ENCODE measurements at regions not wholly inside any gene's neighbourhood (a gene's known extent, or its start where the extent isn't known, plus 50 kb on each side); places are given as distances from the start of the nearest gene placed in this dataset.

GRCh38 chr4:124396333-124396732 is 316.2 kb downstream of the ANKRD50 start:
- no peaks in the 10 kb centered on the region for H3K36me3 ChIP-seq (ENCODE audit: control insufficient read depth in 1 of 2, insufficient read depth in 2 of 2, low read length in 1 of 2)
- no peaks in the 10 kb centered on the region for H3K27me3 ChIP-seq (ENCODE audit: control insufficient read depth in 1 of 2, insufficient read depth in 2 of 2, low read length in 1 of 2)
- H3K4me1 ChIP-seq (ENCODE audit: control insufficient read depth in 1 of 2, insufficient read depth in 2 of 2, low read length in 2 of 2), result no peaks in the 10 kb centered on the region
- intact Hi-C loops (cut with DNase I), result no loop called here
- H3K9me3 ChIP-seq (ENCODE audit: control insufficient read depth, low read length), result no peaks in the 10 kb centered on the region
- ATAC-seq (ENCODE audit: low FRiP score) (no peak), DNase-seq (no peak)
- 91 to 96% methylated on average over 3 of the region's 3 CpGs for WGBS, 2 donors
- no peak overlapping the region for H3K27ac ChIP-seq (ENCODE audit: low read depth in 1 of 2, low read length in 2 of 2)
- H3K4me3 ChIP-seq (ENCODE audit: low read length in 2 of 2), result no peak overlapping the region

GRCh38 chr4:124401606-124402005 is 310.9 kb downstream of the ANKRD50 start:
- Histone ChIP-seq H3K4me1 (ENCODE audit: control insufficient read depth in 1 of 2, insufficient read depth in 2 of 2, low read length in 2 of 2) (no peaks in the 10 kb centered on the region), H3K27ac (ENCODE audit: low read depth in 1 of 2, low read length in 2 of 2) (no peak overlapping the region), H3K4me3 (ENCODE audit: low read length in 2 of 2) (no peak overlapping the region), H3K9me3 (ENCODE audit: control insufficient read depth, low read length) (no peaks in the 10 kb centered on the region), H3K27me3 (ENCODE audit: control insufficient read depth in 1 of 2, insufficient read depth in 2 of 2, low read length in 1 of 2) (no peaks in the 10 kb centered on the region), H3K36me3 (ENCODE audit: control insufficient read depth in 1 of 2, insufficient read depth in 2 of 2, low read length in 1 of 2) (no peaks in the 10 kb centered on the region)
- no peak for ATAC-seq (ENCODE audit: low FRiP score)
- no peak for DNase-seq
- intact Hi-C loops (cut with DNase I), result no loop called here
- WGBS, 2 donors, result 78% methylated on average over 3 of the region's 3 CpGs

- WGBS, 2 donors, result 42 to 44% methylated on average over 4 of the region's 4 CpGs
- no peak for ATAC-seq (ENCODE audit: low FRiP score)
Observed at GRCh38 chr4:124409044-124409443, 303.5 kb downstream of the ANKRD50 start.

GRCh38 chr4:124414276-124415040 is 298.1 kb downstream of the ANKRD50 start:
- H3K4me1 ChIP-seq (ENCODE audit: control insufficient read depth in 1 of 2, insufficient read depth in 2 of 2, low read length in 2 of 2), result no peaks in the 10 kb centered on the region
- H3K9me3 ChIP-seq (ENCODE audit: control insufficient read depth, low read length), result no peaks in the 10 kb centered on the region
- intact Hi-C loops (cut with DNase I), result no loop called here
- ATAC-seq (ENCODE audit: low FRiP score) (no peak), DNase-seq (no peak)
- WGBS, 2 donors, result 92 to 94% methylated on average over 2 of the region's 2 CpGs
- H3K27me3 ChIP-seq (ENCODE audit: control insufficient read depth in 1 of 2, insufficient read depth in 2 of 2, low read length in 1 of 2), result no peaks in the 10 kb centered on the region
- no peak overlapping the region for H3K4me3 ChIP-seq (ENCODE audit: low read length in 2 of 2)
- H3K36me3 ChIP-seq (ENCODE audit: control insufficient read depth in 1 of 2, insufficient read depth in 2 of 2, low read length in 1 of 2), result no peaks in the 10 kb centered on the region
- H3K27ac ChIP-seq (ENCODE audit: low read depth in 1 of 2, low read length in 2 of 2), result no peak overlapping the region

More at GRCh38 chr4:124409044-124409443, 303.5 kb downstream of the ANKRD50 start:
- no peaks in the 10 kb centered on the region for H3K4me1 ChIP-seq (ENCODE audit: control insufficient read depth in 1 of 2, insufficient read depth in 2 of 2, low read length in 2 of 2)
- no peak overlapping the region for H3K4me3 ChIP-seq (ENCODE audit: low read length in 2 of 2)
- H3K36me3 ChIP-seq (ENCODE audit: control insufficient read depth in 1 of 2, insufficient read depth in 2 of 2, low read length in 1 of 2), result no peaks in the 10 kb centered on the region
- no peak for DNase-seq
- H3K9me3 ChIP-seq (ENCODE audit: control insufficient read depth, low read length), result no peaks in the 10 kb centered on the region
- no peak overlapping the region for H3K27ac ChIP-seq (ENCODE audit: low read depth in 1 of 2, low read length in 2 of 2)
- intact Hi-C loops (cut with DNase I), result no loop called here
- no peaks in the 10 kb centered on the region for H3K27me3 ChIP-seq (ENCODE audit: control insufficient read depth in 1 of 2, insufficient read depth in 2 of 2, low read length in 1 of 2)

GRCh38 chr4:124415146-124415545 is 297.4 kb downstream of the ANKRD50 start:
- H3K9me3 ChIP-seq (ENCODE audit: control insufficient read depth, low read length), result no peaks in the 10 kb centered on the region
- DNase-seq (no peak), ATAC-seq (ENCODE audit: low FRiP score) (no peak)
- no peak overlapping the region for H3K27ac ChIP-seq (ENCODE audit: low read depth in 1 of 2, low read length in 2 of 2)
- WGBS, 2 donors, result 25 to 28% methylated on average over 6 of the region's 6 CpGs
- H3K4me3 ChIP-seq (ENCODE audit: low read length in 2 of 2), result no peak overlapping the region
- no peaks in the 10 kb centered on the region for H3K27me3 ChIP-seq (ENCODE audit: control insufficient read depth in 1 of 2, insufficient read depth in 2 of 2, low read length in 1 of 2)
- H3K4me1 ChIP-seq (ENCODE audit: control insufficient read depth in 1 of 2, insufficient read depth in 2 of 2, low read length in 2 of 2), result no peaks in the 10 kb centered on the region
- intact Hi-C loops (cut with DNase I), result no loop called here
- H3K36me3 ChIP-seq (ENCODE audit: control insufficient read depth in 1 of 2, insufficient read depth in 2 of 2, low read length in 1 of 2), result no peaks in the 10 kb centered on the region

- 76 to 79% methylated on average over 2 of the region's 2 CpGs for WGBS, 2 donors
- DNase-seq, result no peak
- no peaks in the 10 kb centered on the region for H3K27me3 ChIP-seq (ENCODE audit: control insufficient read depth in 1 of 2, insufficient read depth in 2 of 2, low read length in 1 of 2)
- intact Hi-C loops (cut with DNase I), result no loop called here
- H3K9me3 ChIP-seq (ENCODE audit: control insufficient read depth, low read length), result no peaks in the 10 kb centered on the region
- no peaks in the 10 kb centered on the region for H3K4me1 ChIP-seq (ENCODE audit: control insufficient read depth in 1 of 2, insufficient read depth in 2 of 2, low read length in 2 of 2)
- no peak overlapping the region for H3K4me3 ChIP-seq (ENCODE audit: low read length in 2 of 2)
- H3K27ac ChIP-seq (ENCODE audit: low read depth in 1 of 2, low read length in 2 of 2), result no peak overlapping the region
- no peak for ATAC-seq (ENCODE audit: low FRiP score)
- no peaks in the 10 kb centered on the region for H3K36me3 ChIP-seq (ENCODE audit: control insufficient read depth in 1 of 2, insufficient read depth in 2 of 2, low read length in 1 of 2)
Observed at GRCh38 chr4:124417371-124417770, 295.2 kb downstream of the ANKRD50 start.

GRCh38 chr4:124420166-124420695 is 292.3 kb downstream of the ANKRD50 start:
- no peak for ATAC-seq (ENCODE audit: low FRiP score)
- no peak for DNase-seq

GRCh38 chr4:124423160-124423559 is 289.4 kb downstream of the ANKRD50 start:
- H3K4me1 ChIP-seq (ENCODE audit: control insufficient read depth in 1 of 2, insufficient read depth in 2 of 2, low read length in 2 of 2), result no peaks in the 10 kb centered on the region
- intact Hi-C loops (cut with DNase I), result no loop called here
- DNase-seq, result no peak

More at GRCh38 chr4:124420166-124420695, 292.3 kb downstream of the ANKRD50 start:
- Histone ChIP-seq H3K4me3 (ENCODE audit: low read length in 2 of 2) (no peak overlapping the region), H3K4me1 (ENCODE audit: control insufficient read depth in 1 of 2, insufficient read depth in 2 of 2, low read length in 2 of 2) (no peaks in the 10 kb centered on the region), H3K36me3 (ENCODE audit: control insufficient read depth in 1 of 2, insufficient read depth in 2 of 2, low read length in 1 of 2) (no peaks in the 10 kb centered on the region), H3K9me3 (ENCODE audit: control insufficient read depth, low read length) (no peaks in the 10 kb centered on the region), H3K27me3 (ENCODE audit: control insufficient read depth in 1 of 2, insufficient read depth in 2 of 2, low read length in 1 of 2) (no peaks in the 10 kb centered on the region), H3K27ac (ENCODE audit: low read depth in 1 of 2, low read length in 2 of 2) (no peak overlapping the region)
- intact Hi-C loops (cut with DNase I), result no loop called here
- 94 to 95% methylated on average over 3 of the region's 3 CpGs for WGBS, 2 donors

GRCh38 chr4:124426279-124426678 is 286.3 kb downstream of the ANKRD50 start:
- 0% methylated on average over 1 of the region's 1 CpG for WGBS, 2 donors
- no peaks in the 10 kb centered on the region for H3K27me3 ChIP-seq (ENCODE audit: control insufficient read depth in 1 of 2, insufficient read depth in 2 of 2, low read length in 1 of 2)
- H3K36me3 ChIP-seq (ENCODE audit: control insufficient read depth in 1 of 2, insufficient read depth in 2 of 2, low read length in 1 of 2), result no peaks in the 10 kb centered on the region
- H3K4me3 ChIP-seq (ENCODE audit: low read length in 2 of 2), result no peak overlapping the region
- no peaks in the 10 kb centered on the region for H3K4me1 ChIP-seq (ENCODE audit: control insufficient read depth in 1 of 2, insufficient read depth in 2 of 2, low read length in 2 of 2)
- H3K9me3 ChIP-seq (ENCODE audit: control insufficient read depth, low read length), result no peaks in the 10 kb centered on the region
- ATAC-seq (ENCODE audit: low FRiP score) (no peak), DNase-seq (no peak)
- intact Hi-C loops (cut with DNase I), result no loop called here
- H3K27ac ChIP-seq (ENCODE audit: low read depth in 1 of 2, low read length in 2 of 2), result no peak overlapping the region

More at GRCh38 chr4:124423160-124423559, 289.4 kb downstream of the ANKRD50 start:
- 46 to 49% methylated on average over 1 of the region's 1 CpG for WGBS, 2 donors
- no peak for ATAC-seq (ENCODE audit: low FRiP score)
- Histone ChIP-seq H3K9me3 (ENCODE audit: control insufficient read depth, low read length) (no peaks in the 10 kb centered on the region), H3K4me3 (ENCODE audit: low read length in 2 of 2) (no peak overlapping the region), H3K36me3 (ENCODE audit: control insufficient read depth in 1 of 2, insufficient read depth in 2 of 2, low read length in 1 of 2) (no peaks in the 10 kb centered on the region), H3K27me3 (ENCODE audit: control insufficient read depth in 1 of 2, insufficient read depth in 2 of 2, low read length in 1 of 2) (no peaks in the 10 kb centered on the region), H3K27ac (ENCODE audit: low read depth in 1 of 2, low read length in 2 of 2) (no peak overlapping the region)

Data from aorta (tissue), 5 donors.